ENCODE measurements at regions not wholly inside any gene's neighbourhood (a gene's known extent, or its start where the extent isn't known, plus 50 kb on each side); places are given as distances from the start of the nearest gene placed in this dataset.

DNA sequence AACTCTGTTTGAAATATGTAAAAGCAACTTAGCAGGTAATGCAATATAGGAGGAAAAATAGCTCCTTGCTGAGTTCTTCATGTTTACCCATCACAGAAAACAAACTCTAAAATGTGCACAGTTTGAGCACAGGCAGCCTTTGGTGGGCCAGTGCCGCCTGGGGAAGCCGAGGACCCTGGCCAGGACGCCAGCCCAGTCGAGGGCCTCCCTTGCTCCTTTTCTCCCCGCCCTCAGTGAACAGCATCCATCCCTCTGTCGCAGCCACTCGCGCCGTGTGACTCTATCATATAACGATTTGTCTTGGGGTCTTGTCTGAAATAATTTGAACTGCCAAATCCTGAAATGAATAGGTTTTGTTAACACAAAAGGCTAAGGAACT lies 286.7 kb upstream of the IRX4 start:
- Histone ChIP-seq H3K4me1 (peaks cover 3% of the 10 kb centered on the region), H3K27me3 (peaks cover 20% of the 10 kb centered on the region), H3K9me3 (no peaks in the 10 kb centered on the region), H3K4me3 (no peak overlapping the region), H3K36me3 (no peaks in the 10 kb centered on the region), H3K27ac (no peak overlapping the region)
- TF ChIP-seq POLR2AphosphoS5 (IDR thresholded peaks at IDR 0.05), result no peak
- TF ChIP-seq EP300 (IDR thresholded peaks at IDR 0.05), result no peak
- TF ChIP-seq POLR2A (IDR thresholded peaks at IDR 0.05), result no peak
- no peak for TF ChIP-seq CTCF (IDR thresholded peaks at IDR 0.05)
- WGBS, result 81% methylated on average over 10 of the region's 10 CpGs
- peak in 1 of 2 donors; percentile 32 for DNase-seq (ENCODE audit: low spot score in 2 of 2)

- H3K4me3 ChIP-seq, result no peak overlapping the region
- H3K27ac ChIP-seq, result no peak overlapping the region
- WGBS, result 67% methylated on average over 24 of the region's 24 CpGs
- H3K36me3 ChIP-seq, result no peaks in the 10 kb centered on the region
- H3K27me3 ChIP-seq, result peaks cover 20% of the 10 kb centered on the region
- H3K4me1 ChIP-seq, result peaks cover 3% of the 10 kb centered on the region
- H3K9me3 ChIP-seq, result no peaks in the 10 kb centered on the region
- DNase-seq (ENCODE audit: low spot score in 2 of 2), result peak; percentile 54 to 74
- TF ChIP-seq EP300 (IDR thresholded peaks at IDR 0.05) (no peak), POLR2A (IDR thresholded peaks at IDR 0.05) (no peak), CTCF (IDR thresholded peaks at IDR 0.05) (no peak), POLR2AphosphoS5 (IDR thresholded peaks at IDR 0.05) (no peak)
Observed at GRCh38 chr5:2168601-2169429, 286.1 kb upstream of the IRX4 start.

DNA sequence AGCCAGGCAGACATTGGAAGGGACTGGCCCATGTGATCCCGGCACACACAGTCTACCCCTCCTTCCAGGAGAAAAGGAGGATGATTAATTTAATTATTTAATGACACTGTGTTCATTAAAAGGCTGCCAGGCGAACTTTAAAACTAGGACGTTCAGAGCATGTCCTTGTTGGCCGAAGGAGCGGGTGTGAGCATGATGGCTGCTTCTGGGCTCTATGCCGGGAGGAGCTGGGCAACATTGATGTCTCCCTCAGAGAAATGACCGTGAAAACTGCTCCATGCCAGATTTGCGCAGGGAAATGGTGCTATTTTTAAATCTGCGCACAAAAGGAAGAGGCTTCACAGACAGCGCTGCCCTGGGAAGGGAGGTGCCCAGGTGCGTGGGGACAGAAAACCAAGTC lies 284.9 kb upstream of the IRX4 start:
- Histone ChIP-seq H3K4me3 (no peak overlapping the region), H3K9me3 (no peaks in the 10 kb centered on the region), H3K27ac (no peak overlapping the region), H3K36me3 (no peaks in the 10 kb centered on the region), H3K27me3 (peaks cover 20% of the 10 kb centered on the region), H3K4me1 (peaks cover 3% of the 10 kb centered on the region)
- 92% methylated on average over 11 of the region's 11 CpGs for WGBS
- peak; percentile 20 to 45 for DNase-seq (ENCODE audit: low spot score in 2 of 2)
- TF ChIP-seq CTCF (IDR thresholded peaks at IDR 0.05) (no peak), POLR2A (IDR thresholded peaks at IDR 0.05) (no peak), POLR2AphosphoS5 (IDR thresholded peaks at IDR 0.05) (no peak), EP300 (IDR thresholded peaks at IDR 0.05) (no peak)

DNA sequence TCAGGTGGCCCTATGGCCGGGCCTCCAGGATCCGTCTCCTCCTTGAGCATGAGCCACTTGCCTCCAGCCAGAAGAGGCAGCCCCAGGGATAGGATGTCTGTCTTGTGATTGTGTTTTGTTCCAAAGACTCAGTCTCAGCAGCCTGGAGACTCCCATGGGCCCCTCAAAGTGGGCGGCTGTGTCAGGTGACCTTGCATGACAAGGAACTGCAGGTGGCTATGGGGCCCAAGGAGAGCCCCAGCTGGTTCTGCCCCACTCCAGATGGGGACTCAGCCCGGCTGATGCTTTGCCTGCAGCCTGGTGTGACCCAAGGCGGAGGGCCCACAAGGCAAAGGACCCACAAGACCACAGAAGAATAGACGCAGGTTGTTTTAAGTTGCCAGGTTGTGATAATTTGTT lies 284.3 kb upstream of the IRX4 start:
- peaks cover 17% of the 10 kb centered on the region for H3K27me3 ChIP-seq
- H3K36me3 ChIP-seq, result no peaks in the 10 kb centered on the region
- TF ChIP-seq POLR2A (IDR thresholded peaks at IDR 0.05) (no peak), CTCF (IDR thresholded peaks at IDR 0.05) (no peak)
- WGBS, result 90% methylated on average over 6 of the region's 6 CpGs
- H3K4me3 ChIP-seq, result no peak overlapping the region
- H3K4me1 ChIP-seq, result peaks cover 3% of the 10 kb centered on the region
- DNase-seq (ENCODE audit: low spot score in 2 of 2), result peak; percentile 40 to 60
- H3K27ac ChIP-seq, result no peak overlapping the region
- no peaks in the 10 kb centered on the region for H3K9me3 ChIP-seq

- peak; percentile 50 to 75 for DNase-seq (ENCODE audit: low spot score in 2 of 2)
- H3K36me3 ChIP-seq, result no peaks in the 10 kb centered on the region
- TF ChIP-seq EP300 (IDR thresholded peaks at IDR 0.05) (no peak), CTCF (IDR thresholded peaks at IDR 0.05) (no peak), POLR2A (IDR thresholded peaks at IDR 0.05) (no peak), POLR2AphosphoS5 (IDR thresholded peaks at IDR 0.05) (no peak)
- no peaks in the 10 kb centered on the region for H3K9me3 ChIP-seq
- H3K4me1 ChIP-seq, result peaks cover 3% of the 10 kb centered on the region
- H3K27me3 ChIP-seq, result peaks cover 17% of the 10 kb centered on the region
- H3K4me3 ChIP-seq, result no peak overlapping the region
- WGBS, result 81% methylated on average over 8 of the region's 17 CpGs
- no peak overlapping the region for H3K27ac ChIP-seq
Observed at GRCh38 chr5:2166306-2166978, 283.7 kb upstream of the IRX4 start.

Data from suprapubic skin (tissue), 4 donors.